GM12874 (cell line): ENCODE measurements at regions not wholly inside any gene's neighbourhood (a gene's known extent, or its start where the extent isn't known, plus 50 kb on each side); places are given as distances from the start of the nearest gene placed in this dataset.

Experiments used
- CTCF ChIP-seq: IDR thresholded peaks from 2 replicates; pipeline ENCODE4 v1.5.1; 2011; ENCODE audit warnings: low read depth, mild to moderate bottlenecking, control low read depth, low read length, moderate library complexity; ENCODE audit not compliant: insufficient read depth

- no peak for TF ChIP-seq CTCF
These were observed 88.7 kb upstream of the PGRMC2 start for GRCh38 chr4:128376303-128376702.

GRCh38 chr4:128373628-128374027 lies 86.0 kb upstream of the PGRMC2 start:
- no peak for TF ChIP-seq CTCF

GRCh38 chr4:128371876-128372275 lies 84.3 kb upstream of the PGRMC2 start:
- TF ChIP-seq CTCF: no peak

- TF ChIP-seq CTCF: no peak
These were observed 83.6 kb upstream of the PGRMC2 start for GRCh38 chr4:128371001-128371777.

DNA sequence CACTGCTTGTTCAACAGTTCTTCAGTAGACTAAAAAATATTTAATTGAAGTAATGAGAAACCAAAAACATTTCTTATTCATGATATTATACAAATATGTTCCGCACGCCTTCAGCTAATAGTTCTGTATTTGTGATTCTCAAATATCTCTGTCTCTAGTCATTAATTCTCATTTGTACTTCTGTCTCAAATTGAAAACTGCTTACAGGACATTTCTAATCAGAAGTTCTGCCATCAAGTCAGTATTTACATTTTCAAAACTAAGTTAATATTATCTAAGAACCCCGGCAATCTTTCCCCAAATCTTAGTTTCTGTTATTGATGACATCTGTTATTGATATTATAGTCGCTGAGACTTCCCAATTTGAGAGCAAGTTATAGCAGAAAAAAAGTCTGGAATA lies 78.6 kb upstream of the PGRMC2 start:
- no peak for TF ChIP-seq CTCF

DNA sequence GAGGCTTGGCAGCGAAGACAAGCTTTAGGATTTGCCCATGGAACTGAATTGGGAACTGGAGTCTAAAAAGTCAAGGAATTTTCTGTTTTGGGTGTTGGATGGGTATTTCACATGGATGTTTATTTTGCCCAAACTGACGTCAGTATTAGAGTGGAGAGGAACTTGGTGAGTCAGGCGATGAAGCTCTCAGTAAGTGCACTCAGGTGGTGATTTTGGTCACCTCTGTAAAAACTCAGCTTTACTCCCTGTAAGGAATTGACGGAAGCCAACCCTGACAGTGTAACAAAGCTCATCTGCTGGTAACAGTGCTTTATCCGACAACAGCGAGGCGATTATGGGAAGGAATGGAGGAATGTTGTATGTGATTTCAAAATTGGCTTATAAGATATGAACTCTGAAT lies 77.0 kb upstream of the PGRMC2 start:
- TF ChIP-seq CTCF: no peak

- no peak for TF ChIP-seq CTCF
These were observed 76.4 kb upstream of the PGRMC2 start for GRCh38 chr4:128363966-128364365.
